ENCODE measurements at regions not wholly inside any gene's neighbourhood (a gene's known extent, or its start where the extent isn't known, plus 50 kb on each side); places are given as distances from the start of the nearest gene placed in this dataset.

DNA sequence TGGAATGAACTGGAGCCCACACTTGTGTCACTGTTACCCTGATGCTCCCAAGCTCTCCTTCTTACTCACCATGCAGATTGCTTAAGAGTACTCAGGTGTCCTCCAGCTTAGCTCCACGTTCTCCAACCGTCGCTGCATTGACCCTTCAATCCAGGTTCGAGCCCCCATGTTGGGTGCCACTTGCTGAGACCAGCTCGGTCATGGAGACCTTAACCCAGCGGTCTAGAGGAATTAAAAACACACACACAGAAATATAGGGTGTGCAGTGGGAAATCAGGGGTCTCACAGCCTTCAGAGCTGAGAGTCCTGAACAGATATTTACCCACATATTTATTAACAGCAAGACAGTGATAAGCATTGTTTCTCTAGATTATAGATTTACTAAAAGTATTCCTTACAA is 229.1 kb upstream of the APCDD1 start:
- TF ChIP-seq POLR2A (IDR thresholded peaks at IDR 0.05; ENCODE audit: low read length) (no peak), GATA1 (IDR thresholded peaks at IDR 0.05; ENCODE audit: low read depth, low read length) (no peak)

Data from erythroblast (primary cell).